Inflammatory macrophage (primary cell): ENCODE measurements at regions not wholly inside any gene's neighbourhood (a gene's known extent, or its start where the extent isn't known, plus 50 kb on each side); places are given as distances from the start of the nearest gene placed in this dataset.

Source experiments
- DNase-seq, 2 donors: peaks; one replicate each; pipeline ENCODE4 v3.0.0-alpha.2; 2020 to 2022

GRCh38 chr11:19661827-19662226 lies 50.8 kb upstream of the NAV2 start:
- DNase-seq, result no peak

DNA sequence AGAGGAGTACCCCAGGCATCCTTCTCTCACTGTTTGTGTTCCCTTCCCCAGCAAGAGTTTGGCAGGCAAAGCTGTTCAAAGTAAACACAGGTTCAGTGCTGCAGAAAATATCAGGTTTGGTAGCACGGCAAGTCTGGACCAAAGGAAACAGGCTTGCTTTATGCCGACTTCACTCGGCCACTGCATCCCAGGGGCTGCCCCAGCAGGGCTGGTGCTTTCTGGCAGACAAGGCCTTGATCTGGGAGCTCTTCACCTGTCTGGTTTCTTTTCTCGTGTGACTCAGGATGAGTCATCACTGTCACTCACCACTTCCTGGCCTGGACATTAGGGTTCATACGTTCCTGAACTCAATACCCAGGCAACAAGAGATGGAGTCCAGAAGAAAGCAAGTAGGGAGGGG lies 52.6 kb upstream of the NAV2 start:
- DNase-seq, result no peak

DNA sequence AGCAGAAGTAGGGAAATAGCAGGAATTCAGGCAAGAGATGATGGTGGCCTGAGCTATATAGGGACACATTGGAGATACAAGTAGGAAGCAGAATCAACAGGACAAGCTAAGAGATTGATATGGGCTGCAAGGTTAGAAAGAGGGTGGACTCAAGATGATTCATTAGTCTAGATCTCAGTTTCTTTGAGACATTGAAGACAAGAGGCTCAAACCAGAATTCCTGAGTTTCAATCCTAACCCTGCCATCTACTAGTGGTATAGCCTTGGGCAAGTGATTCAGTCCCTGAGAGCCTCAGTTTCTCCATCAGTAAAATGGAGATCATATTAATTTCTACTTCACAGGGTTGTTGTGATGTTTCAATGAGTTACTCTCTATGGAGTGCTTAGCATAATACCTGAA lies 53.1 kb upstream of the NAV2 start:
- no peak for DNase-seq

DNA sequence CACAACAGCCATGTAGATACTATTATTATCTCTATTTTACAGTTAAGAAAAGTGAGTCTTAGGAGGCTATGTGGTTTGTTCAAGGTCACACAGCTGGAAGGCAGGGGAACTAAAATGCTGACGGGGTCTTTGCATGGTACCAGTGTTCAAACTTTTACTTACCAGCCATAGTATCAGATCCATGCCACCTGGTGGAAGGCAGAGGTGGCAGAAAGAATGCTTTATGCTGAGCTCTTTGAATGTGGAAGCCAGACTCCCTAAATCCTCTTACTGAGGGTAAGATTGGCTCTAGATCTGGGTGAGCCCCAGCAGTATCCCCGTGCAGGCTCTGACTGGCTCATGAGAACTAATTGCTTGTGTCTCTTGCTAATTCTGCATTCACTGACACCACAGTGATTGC lies 54.3 kb upstream of the NAV2 start:
- no peak for DNase-seq

- no peak for DNase-seq
These were observed 56.5 kb upstream of the NAV2 start for GRCh38 chr11:19656140-19656541.

GRCh38 chr11:19652623-19653375 lies 59.8 kb upstream of the NAV2 start:
- DNase-seq, result no peak

- no peak for DNase-seq
These were observed 61.0 kb upstream of the NAV2 start for GRCh38 chr11:19651653-19652052.

GRCh38 chr11:19651028-19651427 lies 61.6 kb upstream of the NAV2 start:
- DNase-seq, result no peak

DNA sequence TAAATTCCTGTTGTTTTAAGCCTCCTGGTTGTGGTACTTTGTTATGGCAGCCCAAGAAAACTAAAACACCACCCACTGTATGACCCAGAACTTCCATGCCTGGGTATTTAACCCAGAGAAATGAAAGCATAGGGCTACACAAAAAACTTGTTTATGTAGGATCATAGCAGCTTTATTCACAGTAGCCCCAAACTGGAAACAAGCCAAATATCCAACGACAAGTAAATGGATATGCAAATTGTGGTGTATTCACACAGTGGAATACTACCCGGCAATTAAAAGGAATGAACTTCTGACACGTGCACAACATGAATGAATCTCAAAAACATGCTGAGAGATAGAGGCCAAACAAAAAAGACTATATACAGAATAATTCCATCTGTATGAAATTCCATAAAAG lies 62.2 kb upstream of the NAV2 start:
- no peak for DNase-seq

DNA sequence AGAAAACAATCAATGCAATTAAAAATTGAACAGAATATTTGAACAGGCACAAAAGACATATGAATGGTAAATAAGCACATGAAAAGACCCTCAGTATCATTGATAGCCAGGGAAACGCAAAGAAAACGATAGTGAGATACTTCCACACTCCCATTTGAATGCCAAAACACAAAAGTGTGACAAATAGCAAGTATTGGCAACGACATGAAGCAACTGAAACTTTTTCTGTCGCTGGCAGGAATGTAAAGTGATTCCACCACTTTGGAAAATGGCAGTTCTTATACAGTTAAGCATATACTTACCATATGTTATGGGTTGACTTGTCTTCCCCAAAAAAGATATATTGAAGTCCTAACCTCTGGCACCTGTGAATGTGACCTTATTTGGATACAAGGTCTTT lies 62.9 kb upstream of the NAV2 start:
- no peak for DNase-seq

DNA sequence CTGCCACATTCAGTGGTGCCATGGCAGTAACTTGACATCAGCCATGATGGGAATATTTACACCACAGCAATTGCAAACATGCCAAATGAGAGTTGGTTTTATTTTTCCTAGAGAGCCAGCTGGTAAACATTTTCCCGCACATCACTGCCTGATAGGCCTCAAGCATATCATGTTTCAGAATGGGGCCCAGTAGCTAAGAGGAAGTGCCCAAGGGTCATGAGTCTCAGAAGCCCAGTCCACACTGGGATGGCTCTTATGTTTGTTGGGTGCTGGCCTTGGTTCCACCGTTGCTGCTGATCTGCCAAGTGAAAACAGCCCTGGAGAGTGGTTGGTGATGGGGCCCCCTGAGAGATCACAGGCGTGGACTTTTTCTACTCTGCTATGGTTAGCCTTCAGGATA lies 64.3 kb upstream of the NAV2 start:
- DNase-seq, result no peak

- no peak for DNase-seq
These were observed 64.8 kb upstream of the NAV2 start for GRCh38 chr11:19647816-19648215.

DNA sequence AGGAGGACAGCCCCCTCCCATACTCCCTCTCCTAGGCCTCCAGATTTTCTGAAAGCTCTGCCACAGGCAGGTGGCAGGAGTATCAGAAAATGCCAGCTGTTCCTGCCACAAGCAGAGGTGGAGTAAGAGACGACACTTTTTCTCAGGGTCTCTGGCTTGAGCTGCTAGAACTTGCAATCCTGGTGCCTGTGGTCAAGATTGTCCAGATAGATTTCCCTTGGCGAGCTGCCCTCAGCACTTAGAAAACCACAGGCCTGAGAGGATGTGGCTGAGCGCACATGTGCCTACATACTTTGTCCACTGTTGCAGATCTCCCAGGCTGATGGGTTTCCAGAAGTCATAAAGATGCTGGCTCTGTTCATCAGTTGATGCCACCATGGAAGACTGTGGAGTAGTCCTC lies 65.7 kb upstream of the NAV2 start:
- DNase-seq, result no peak

DNA sequence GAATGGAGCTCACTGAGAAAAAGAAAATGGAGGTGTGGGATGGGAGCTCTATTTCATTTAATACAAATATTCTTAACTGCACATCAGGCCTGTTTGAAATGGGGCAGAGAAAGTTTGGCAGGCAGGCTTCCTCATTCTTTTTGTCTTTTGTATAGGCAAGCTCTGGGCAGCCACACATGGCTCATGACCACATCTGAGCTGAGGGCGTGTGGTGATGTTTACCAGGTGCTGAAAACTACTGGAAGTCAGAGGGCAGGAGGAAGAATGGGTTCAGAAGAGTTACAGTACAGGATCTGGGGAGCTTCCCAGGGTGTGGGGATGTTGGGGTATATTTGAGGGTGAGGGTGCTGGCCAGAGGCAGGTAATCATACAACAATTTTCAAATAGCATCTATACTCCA lies 66.3 kb upstream of the NAV2 start:
- no peak for DNase-seq

GRCh38 chr11:19644316-19644715 lies 68.3 kb upstream of the NAV2 start:
- DNase-seq, result no peak

DNA sequence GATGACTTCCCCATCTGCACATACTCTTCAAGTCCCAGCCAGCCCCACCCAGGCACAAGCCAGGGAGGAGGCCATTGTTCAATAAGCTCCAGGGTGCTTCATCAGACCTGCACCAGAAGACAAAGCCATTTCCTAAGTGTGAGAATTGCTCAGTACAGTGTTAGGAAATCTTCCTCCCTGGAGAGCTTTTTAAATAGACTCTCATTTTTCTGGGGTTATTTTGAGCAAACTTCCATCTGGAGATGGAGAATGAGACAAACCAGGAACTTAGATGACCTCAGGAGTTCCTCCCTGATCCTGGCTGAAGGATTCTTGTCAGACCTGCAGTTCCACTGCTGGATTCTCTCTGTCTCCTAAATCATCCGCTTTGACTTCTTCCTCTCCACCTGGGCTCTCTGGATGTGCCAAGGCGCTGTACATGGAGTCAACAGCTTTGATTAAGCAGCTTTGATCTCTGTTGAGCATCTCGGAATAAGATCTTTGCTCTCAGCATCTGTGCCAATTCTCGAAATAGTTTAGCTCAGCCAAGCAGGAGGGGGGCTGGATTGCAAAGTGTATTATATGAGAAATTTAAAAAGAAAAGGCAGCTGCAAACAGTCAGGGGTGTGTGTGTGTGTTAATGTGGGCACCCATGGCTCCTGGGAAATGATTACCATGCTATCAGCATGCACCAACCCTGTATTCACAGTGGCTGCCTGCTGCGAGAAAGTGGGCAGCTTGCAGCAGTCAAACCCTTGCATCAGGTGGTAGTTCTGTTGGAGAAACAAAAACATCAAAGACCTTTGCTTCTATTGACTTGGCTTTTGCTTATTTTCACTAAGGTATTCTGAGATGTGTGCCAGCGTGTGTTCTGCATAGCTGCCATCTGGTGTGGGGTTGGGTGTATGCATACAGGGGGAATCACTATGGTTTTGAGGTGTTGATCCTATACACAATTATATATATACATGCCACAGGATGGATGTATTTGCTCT lies 70.2 kb upstream of the NAV2 start:
- peak; percentile 5 to 13 for DNase-seq

GRCh38 chr11:19639603-19640105 lies 73.0 kb upstream of the NAV2 start:
- DNase-seq, result no peak

DNA sequence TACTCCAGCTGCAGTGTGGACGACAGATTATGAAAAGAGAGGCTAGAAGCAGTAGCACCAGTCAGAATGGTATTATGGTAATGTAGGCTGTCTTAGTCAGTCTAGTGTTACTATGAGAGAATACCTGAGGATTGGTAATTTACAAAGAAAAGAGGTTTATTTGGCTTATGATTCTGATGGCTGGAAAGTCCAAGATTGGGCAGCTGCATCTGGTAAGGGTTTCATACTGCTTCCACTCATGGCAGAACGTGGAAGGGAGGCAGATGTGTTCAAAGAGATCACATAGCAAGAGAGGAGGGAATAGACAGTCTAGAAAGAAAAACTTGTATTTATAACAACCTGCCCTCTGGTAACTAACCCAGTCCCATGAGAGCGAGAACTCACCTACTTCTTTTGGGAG lies 77.3 kb upstream of the NAV2 start:
- DNase-seq, result no peak

DNA sequence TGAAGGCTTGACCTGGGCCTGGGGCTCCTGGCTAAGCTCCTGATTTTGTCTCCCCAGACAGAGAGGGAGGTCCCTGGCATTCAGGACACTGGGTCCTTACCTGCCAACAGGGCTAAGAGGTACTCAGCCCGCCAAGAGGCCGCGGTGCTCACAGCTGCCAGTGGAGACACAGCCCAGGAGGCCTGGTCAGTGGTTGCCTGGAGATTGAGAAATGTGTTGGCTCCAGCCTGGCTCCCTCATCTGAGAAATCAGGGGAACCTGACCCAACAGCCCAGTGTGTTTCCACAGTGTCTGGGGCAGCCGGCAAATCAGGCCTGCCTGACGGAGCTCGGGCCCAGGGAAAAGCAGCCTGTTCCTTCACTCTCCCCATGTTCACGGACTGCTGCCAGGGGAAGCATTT lies 79.4 kb upstream of the NAV2 start:
- no peak for DNase-seq

GRCh38 chr11:19632499-19632834 lies 80.2 kb upstream of the NAV2 start:
- no peak for DNase-seq

DNA sequence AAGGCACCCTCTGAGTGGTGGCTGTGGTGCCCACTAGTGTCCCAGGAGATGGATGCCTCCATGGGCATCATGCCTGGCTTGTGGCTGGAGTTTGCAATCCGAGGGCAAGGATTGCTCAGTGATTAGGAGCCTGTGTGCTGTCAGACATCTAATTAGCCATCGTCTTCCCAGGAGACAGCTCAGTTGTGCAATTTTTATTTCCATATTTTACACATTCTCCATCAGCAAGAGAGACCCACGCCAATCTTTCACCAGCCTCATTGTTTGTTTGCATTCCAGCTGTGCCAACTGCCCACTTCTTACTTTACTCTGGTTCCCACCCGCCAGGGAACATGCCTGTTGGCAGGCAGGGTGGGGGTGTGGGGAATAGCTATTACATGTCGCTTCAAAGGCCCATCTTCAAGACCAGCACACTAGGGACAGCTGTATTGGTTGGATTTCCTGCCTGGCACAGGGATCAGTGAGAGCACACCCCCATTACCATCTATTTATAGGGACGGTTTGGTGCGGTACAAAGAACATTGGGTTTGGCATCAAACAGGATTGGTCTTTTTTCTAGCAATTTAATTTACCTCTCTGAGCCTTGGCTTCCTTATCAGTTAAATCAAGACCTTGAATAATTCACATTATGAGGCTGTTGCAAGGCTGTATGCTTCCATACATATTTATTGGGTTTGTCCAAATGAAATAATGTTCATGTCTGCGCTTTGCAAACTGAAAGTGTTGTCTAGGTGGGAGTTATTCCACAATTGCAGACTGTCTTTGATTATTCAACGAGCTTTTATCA lies 80.7 kb upstream of the NAV2 start:
- no peak for DNase-seq

DNA sequence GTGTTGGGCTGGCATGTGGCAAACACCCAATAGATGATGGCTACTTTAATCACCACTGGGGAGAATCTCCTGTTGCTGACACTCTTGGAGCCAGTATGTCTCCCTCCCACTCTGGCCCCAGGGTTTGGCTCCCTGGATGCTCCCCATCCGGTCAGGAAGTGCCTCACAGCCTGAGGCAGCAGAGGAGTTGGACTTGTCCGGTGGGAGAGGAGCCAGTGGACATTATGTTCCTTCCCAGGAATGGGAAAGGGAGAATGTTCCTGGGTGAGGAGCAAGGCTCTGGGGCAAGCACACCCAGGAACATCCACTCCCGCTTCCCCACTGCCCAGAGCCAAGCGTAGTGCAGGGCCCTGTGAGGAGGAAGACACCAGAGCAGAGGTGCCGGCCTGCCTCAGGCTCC lies 84.6 kb upstream of the NAV2 start:
- DNase-seq, result no peak

GRCh38 chr11:19627566-19627965 lies 85.1 kb upstream of the NAV2 start:
- no peak for DNase-seq
